AG10803 (cell line): ENCODE measurements at regions not wholly inside any gene's neighbourhood (a gene's known extent, or its start where the extent isn't known, plus 50 kb on each side); places are given as distances from the start of the nearest gene placed in this dataset.
A peak's percentile ranks its signal among the peaks of the same experiment; 100 is the strongest.

Experiments used
- DNase-seq: peaks from one replicate; pipeline ENCODE4 v3.0.0; 2010; ENCODE audit warnings: low read depth
- H3K4me3 ChIP-seq: 2 replicates; pipeline ENCODE4 v1.5.1; 2011; ENCODE audit warnings: mild to moderate bottlenecking, low read length, control low read depth
- CTCF ChIP-seq: conservative IDR thresholded peaks from 2 replicates; pipeline ENCODE4 v1.5.1; 2011; ENCODE audit warnings: mild to moderate bottlenecking, low read length, control low read depth, inconsistent platforms

GRCh38 chr21:30058928-30059327 lies 107.7 kb downstream of the CLDN17 start:
- H3K4me3 ChIP-seq, result no peak overlapping the region
- no peak for DNase-seq
- no peak for TF ChIP-seq CTCF

- no peak overlapping the region for H3K4me3 ChIP-seq
- no peak for TF ChIP-seq CTCF
- DNase-seq, result no peak
Measured at GRCh38 chr21:30057108-30057507, 109.5 kb downstream of the CLDN17 start.

- no peak for DNase-seq
- no peak for TF ChIP-seq CTCF
- no peak overlapping the region for H3K4me3 ChIP-seq
Measured at GRCh38 chr21:30048570-30048969, 108.8 kb upstream of the GRIK1 start.

GRCh38 chr21:30044447-30045064 lies 104.8 kb upstream of the GRIK1 start:
- TF ChIP-seq CTCF, result peak; percentile 88
- no peak overlapping the region for H3K4me3 ChIP-seq
- peak; percentile 16 for DNase-seq

GRCh38 chr21:30042443-30042842 lies 102.6 kb upstream of the GRIK1 start:
- no peak overlapping the region for H3K4me3 ChIP-seq
- no peak for DNase-seq
- TF ChIP-seq CTCF, result no peak

GRCh38 chr21:30033441-30033840 lies 93.6 kb upstream of the GRIK1 start:
- DNase-seq, result no peak
- TF ChIP-seq CTCF, result no peak
- H3K4me3 ChIP-seq, result no peak overlapping the region

GRCh38 chr21:30030416-30030815 lies 90.6 kb upstream of the GRIK1 start:
- DNase-seq, result no peak
- TF ChIP-seq CTCF, result no peak
- H3K4me3 ChIP-seq, result no peak overlapping the region
